Glomerular endothelial cell (primary cell): ENCODE measurements at regions not wholly inside any gene's neighbourhood (a gene's known extent, or its start where the extent isn't known, plus 50 kb on each side); places are given as distances from the start of the nearest gene placed in this dataset.

Source experiments
- DNase-seq: peaks from one replicate; pipeline ENCODE4 v3.0.0-alpha.2; 2011; ENCODE audit warnings: low read depth, low spot score; ENCODE audit errors: extremely low read depth

DNA sequence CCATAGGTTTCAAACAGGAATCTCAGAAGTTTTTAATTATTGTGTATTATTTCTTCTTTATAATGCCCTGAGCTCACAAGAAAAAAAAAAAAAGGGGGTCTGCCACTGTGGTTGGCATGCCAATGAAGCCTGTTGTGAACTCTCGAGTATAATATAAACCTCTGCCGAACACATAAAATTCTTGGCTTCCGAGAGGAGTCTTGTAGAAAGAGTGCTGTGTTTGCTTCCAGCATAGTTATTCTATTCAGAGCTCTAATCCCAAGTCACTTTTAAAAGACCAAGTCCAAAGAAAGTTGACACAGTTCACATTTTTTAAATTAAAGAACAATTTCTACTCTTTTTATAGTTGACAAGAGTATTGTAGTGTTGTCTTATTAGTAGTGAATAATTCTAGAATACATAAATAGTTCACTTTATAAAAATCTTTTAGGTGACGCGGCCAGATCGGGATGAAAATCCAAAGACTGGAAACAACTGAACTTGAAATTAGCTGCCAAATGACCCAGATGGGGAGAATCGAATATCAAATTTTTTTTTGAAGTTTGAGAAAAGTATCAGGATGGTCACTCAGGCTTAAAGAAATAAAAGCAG lies 293.2 kb downstream of the DUSP10 start:
- no peak for DNase-seq

DNA sequence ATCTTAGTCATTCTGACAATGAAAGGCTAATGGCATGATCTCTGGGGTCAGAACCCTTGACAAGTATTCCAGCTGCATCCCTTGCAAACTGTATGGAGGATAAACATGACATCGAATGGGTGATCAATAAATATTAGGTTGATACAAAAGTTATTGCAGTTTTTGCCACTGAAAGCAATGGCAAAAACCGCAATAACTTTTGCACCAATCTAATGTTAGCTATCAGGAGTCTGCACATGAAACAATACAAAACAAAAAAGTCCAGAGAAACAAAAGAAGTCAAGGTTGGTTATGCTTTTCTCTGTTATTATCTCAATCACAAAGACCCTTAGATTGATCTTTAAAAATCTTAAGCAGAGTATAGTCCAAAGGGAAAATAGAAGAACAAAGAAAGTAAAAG lies 292.7 kb downstream of the DUSP10 start:
- DNase-seq: no peak

DNA sequence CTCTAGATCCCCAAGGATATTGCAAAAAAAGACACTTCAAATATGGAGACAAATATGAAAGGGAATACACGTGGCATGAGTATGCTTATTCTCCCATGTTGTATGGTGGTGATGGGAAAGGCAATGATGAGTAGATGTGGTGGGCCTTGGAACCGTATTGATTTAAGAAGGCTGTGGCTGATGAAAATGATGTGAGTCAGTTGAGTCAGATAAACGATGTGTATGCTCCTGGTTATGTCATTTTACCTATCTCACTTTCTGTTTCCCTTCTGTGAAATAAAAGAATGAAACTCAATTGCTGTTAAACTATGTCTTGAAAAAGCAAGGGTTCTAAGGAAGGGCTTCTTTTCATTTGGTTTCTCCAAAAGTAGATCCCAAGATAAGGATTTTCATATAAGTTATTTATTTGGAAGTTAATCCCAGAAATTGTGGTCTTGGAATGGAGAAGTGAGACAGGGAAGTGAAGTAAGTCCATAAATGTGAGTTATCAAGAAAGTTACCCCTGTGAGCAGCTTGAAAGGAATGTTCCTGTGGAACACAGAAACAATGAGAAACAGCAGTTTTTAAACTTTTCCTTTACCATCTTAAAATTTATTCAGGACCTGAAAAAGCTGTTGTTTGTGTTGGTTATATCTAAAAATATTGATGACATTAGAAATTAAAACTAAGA lies 292.0 kb downstream of the DUSP10 start:
- no peak for DNase-seq

DNA sequence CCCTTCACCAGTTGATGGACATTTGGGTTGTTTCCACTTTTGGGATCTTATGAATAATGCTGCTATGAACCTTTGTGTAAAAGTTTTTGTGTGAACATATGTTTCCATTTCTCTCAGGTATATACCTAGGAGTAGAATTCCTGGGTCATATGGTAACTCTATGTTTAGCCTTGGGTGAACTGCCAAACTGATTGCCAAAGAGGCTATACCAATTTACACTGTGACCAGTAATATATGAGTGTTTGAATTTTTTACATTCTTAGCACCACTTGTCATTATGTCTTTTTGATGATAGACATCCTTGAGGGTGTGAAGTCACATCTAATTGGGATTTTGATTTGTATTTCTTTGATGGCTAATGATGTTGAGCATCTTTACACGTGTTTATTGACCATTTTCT lies 290.1 kb downstream of the DUSP10 start:
- DNase-seq: no peak

DNA sequence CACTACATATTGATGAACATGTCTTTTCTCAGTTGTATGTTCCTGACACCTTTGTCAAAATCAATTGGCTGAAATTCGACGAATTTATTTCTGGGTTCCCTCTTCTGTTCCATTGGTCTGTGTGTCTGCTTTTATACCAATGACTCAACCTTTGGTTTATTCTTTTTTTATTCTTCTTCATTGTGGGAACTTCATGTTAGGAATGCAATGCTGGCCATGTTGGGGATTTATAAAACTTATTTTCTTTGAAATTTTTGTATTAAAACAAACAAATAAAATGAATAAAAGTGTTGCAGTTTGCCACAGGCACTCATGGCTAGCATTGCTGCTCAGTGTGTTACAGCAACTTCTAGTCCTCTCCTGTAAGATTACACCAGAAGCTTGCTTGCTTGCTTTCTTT lies 287.8 kb downstream of the DUSP10 start:
- no peak for DNase-seq

DNA sequence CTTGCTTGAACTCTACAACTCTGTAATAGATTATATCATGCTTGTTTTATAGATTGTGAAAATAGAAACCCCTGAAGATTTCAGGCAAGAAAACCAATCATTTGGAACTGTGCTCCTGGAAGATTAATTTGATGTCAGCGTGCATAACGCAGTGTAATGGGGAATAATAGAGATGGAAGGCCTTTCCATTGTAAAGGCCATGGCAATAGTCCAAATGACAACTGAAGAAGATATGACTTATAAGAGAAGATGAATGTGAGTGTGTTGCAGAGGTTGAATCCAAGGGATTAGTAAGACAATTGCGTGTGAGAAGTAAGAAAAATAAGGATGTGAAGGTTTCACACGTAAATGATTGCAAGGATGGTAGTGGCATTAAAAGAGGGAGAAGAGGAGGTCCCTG lies 285.0 kb downstream of the DUSP10 start:
- no peak for DNase-seq

- no peak for DNase-seq
Measured at GRCh38 chr1:221457685-221458446, 284.0 kb downstream of the DUSP10 start.

DNA sequence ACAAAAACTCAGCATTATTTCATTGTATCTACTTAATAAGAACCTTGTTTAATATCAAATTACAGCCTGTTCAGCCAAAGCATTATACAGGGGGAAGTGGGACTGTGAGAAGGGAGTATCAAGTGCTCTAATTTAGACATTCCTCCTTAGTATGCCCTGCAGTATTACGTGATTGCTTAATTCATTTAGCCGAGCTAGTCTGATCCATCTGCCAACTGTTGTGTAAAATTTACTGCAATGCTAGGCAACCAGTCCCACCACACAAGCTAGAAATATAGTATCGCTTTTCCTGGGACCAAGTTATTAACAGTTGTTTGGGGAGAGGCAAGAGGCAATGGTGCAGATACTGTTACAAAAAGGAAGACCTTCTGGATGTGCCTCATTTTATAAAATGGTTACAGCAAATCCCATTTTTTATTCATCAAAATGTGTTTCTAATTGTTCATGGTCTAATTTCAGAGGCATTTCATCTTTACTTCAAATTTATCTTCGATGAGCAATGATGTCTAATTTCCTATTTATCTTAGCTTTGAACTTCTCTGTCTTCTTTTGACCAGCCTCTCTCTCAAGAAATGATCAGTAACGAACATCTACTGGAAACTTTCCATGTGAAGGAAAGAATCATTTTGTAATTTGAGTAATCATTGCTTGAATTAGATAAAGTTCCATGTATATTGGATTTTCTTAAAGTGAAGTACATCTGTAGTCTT lies 283.3 kb downstream of the DUSP10 start:
- DNase-seq: no peak

- no peak for DNase-seq
Measured at GRCh38 chr1:221459558-221459957, 282.3 kb downstream of the DUSP10 start.

GRCh38 chr1:221462345-221462744 lies 279.5 kb downstream of the DUSP10 start:
- no peak for DNase-seq

DNA sequence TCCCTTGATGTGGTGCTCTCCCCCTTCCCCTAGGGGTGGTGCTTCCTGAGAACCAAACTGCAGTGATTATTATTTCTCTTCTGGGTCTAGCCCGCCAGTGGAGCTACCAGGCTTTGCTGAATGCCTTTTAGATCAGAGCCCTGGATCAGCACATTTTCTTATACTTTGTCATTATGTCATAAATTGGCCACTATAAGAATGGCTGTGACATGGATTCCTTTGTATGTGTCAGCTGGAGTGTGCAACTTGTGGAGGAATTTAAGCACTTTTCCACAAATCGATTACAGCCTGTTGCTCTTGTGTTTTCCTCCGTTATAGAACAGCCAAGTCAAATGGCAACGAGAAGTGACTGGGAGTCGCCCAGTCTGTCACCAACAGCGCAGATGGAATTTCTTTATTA lies 273.3 kb downstream of the DUSP10 start:
- DNase-seq: no peak

DNA sequence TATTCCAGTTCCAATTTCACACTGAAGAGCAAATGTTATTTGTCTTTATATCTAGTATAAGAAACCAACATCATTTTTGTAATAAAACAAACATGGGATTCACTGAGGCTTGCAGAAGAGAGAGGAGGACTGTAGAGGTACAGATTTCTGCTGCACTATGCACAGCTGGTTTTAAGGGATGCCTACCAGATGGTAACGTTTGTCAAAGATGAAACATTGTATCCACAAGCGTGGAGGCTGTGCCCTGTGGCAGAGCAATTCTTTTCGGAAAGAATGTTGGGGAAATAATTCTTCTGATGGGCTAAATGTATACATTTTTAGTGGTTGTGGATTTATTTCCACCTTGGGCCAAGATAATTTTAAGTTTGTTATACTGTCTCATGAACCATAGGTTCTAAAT lies 272.4 kb downstream of the DUSP10 start:
- no peak for DNase-seq

GRCh38 chr1:221470000-221470698 lies 271.7 kb downstream of the DUSP10 start:
- no peak for DNase-seq

DNA sequence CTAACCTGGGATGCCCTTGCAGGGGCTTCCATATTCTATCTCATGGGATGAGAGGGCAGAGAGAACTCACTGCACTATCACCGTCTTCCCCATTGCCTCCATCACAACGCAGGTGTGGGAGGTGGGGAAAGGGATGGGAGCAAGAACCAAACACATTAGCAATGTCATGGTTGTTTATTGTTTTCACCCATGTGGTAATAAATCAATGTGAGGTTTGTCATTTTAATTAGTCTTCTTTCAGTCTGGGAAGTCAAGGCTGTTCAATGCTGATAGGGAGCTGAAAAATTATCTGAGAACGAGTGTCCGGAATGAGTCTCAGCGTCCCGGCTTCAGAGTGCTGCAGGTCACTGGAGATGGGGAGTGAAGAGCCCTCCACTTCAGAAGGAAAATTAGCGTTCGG lies 268.5 kb downstream of the DUSP10 start:
- no peak for DNase-seq

DNA sequence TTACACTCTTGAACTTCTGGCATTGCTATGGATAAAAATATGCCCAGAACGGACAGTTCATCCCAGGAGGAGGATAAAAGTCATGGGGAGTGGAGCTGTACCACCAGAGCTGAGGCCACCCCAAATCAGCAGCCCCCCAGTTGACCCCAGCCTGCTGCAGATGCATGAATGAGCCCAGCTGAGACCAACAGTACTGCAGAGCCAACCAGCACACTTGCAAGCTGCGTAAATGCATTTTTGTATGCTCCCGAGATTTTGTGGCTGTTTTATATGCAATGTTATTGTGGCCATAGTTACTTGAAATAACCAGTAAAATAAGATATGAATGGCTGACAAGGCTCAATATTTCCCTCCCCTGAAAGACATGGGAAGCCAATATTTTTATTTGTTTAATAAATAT lies 264.6 kb downstream of the DUSP10 start:
- no peak for DNase-seq

DNA sequence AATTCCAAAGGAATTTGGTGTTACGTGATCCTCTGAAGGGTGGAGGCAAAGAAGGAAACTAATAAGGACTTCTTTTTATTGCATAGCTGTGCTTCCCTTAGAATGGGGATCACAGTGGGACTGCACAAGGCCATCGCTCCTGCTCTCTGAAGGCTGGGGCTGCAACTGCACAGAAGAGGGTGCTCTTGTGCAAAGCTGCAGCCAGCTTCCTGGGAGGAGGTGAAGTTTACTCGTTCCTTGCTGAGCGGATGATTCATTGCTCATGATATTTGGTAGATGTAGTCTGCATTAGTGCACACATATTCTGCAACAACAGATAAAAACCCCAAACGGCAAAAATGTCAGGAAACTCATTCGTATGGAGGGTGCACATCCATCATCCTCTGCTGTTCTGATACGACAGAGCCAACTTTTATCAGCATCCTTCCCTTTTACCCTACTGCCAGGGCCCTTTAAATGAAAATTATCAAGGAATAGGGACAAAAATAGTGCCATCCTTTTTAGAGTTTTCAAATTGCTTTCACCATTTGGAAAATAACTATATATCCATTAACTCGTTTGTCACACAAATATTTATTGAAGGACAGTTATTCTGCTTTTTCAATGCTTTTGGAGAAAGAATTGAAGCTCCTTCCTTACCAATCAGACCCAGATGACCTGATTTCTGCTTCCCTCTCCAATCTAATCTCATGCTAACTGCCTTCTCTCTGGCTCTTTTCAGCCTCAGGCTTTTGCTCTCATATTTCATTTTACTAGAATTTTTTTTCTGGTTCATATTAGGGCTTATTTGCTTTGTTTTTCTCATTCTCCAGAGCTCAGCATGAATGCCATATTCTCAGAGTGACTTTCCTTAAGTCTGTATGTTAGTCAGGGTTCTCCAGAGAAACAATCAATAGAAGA lies 263.6 kb downstream of the DUSP10 start:
- DNase-seq: no peak

DNA sequence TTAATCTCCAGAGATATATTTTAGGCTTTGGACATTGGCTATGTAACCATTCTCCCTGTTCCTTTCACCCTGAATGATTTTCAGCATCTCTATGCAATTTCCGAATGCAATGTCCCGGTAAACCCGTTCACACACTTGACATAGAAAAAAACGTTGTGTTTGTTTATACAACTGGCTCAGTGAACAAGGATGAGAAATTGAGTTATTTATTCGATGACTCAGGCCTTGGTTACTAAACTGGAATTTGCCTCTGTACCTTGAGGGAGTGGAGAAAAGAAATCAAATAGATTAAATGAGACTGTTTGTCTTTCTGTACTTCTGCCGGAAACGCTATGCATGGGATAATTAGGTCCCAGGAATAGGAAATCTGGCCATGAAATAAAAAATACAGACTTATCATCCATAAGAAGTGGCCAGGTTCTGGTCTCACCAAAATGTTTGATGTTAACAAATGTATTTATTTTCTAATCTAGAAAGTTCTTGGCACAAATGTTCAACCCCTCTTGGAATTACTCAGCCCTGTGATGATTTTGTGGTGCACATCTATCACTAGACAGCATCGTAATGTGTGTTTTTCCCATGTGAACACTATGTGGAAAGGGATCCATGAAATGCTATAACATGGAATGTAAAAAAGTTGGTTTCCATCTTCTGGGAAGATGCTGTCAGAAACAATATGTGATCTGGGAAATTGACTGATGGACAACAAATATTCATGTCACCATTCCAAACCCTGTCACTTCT lies 253.9 kb downstream of the DUSP10 start:
- no peak for DNase-seq

- no peak for DNase-seq
Measured at GRCh38 chr1:221488550-221488949, 253.3 kb downstream of the DUSP10 start.

DNA sequence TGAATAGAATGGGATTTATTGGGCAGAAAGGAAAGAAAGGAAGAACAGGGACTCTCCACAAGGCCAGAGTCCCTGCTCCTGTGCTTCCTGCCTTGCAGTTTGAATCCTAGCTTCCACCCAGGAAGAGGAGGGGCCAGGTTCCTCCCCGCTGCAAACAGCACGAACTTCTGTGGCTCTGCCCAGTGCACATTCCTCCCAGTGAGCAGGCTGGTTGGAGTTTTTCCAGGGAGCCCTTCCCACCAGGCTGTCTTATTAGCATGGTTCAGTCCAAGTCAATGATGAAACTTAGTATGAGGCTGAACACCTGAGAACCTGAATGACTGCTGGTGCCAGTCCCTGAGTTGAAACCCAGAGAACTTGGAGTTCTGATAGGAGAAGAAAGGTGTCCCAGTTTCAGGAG lies 247.2 kb downstream of the DUSP10 start:
- no peak for DNase-seq
